HepG2 (cell line): ENCODE measurements at regions not wholly inside any gene's neighbourhood (a gene's known extent, or its start where the extent isn't known, plus 50 kb on each side); places are given as distances from the start of the nearest gene placed in this dataset.

ENCODE experiments used
- CTCF ChIP-seq: sonication (generic); formaldehyde crosslinking; IDR thresholded peaks from 2 replicates; pipeline ENCODE4 v1.5.0; 2020; ENCODE audit warnings: mild to moderate bottlenecking, missing genetic modification reagents, moderate library complexity
- E2F1 ChIP-seq: sonication (generic); formaldehyde crosslinking; IDR thresholded peaks from 2 replicates; pipeline ENCODE4 v1.5.0; 2020; ENCODE audit warnings: missing genetic modification reagents
- ELF1 ChIP-seq: sonication (generic); formaldehyde crosslinking; IDR thresholded peaks from 2 replicates; pipeline ENCODE4 v1.4.0; 2020; ENCODE audit warnings: missing genetic modification reagents
- GLI4 ChIP-seq: sonication (generic); formaldehyde crosslinking; IDR thresholded peaks from 2 replicates; pipeline ENCODE4 v1.5.1; 2020; ENCODE audit warnings: missing genetic modification reagents, mild to moderate bottlenecking, moderate library complexity, borderline replicate concordance
- HMG20B ChIP-seq: conservative IDR thresholded peaks from 2 replicates; pipeline ENCODE4 v1.6.1; 2016; ENCODE audit warnings: missing genetic modification reagents, missing compliant biosample characterization
- JUN ChIP-seq: sonication (generic); formaldehyde crosslinking; IDR thresholded peaks from 2 replicates; pipeline ENCODE4 v1.4.0; 2020; ENCODE audit warnings: mild to moderate bottlenecking, missing genetic modification reagents
- KDM2A ChIP-seq: sonication (generic); formaldehyde crosslinking; IDR thresholded peaks from 2 replicates; pipeline ENCODE4 v1.4.0; 2020; ENCODE audit warnings: low read depth, missing genetic modification reagents, borderline replicate concordance
- POLR2A ChIP-seq, 2 experiments: IDR thresholded peaks; 2 replicates each; pipeline ENCODE4 v1.6.1; 2011; ENCODE audit warnings: low read depth in 2 of 2, low read length in 2 of 2, mild to moderate bottlenecking in 1 of 2, moderate library complexity in 1 of 2; ENCODE audit not compliant: insufficient read depth in 1 of 2
- SP1 ChIP-seq, 2 experiments: fragments of 450-650 bp in 1 of 2; sonication (generic) in 1 of 2; formaldehyde crosslinking in 1 of 2; IDR thresholded peaks; 2 replicates each; pipeline versions ENCODE4 v1.4.0 to v1.6.1; 2016 to 2020; ENCODE audit warnings: missing genetic modification reagents in 1 of 2
- YY1 ChIP-seq: IDR thresholded peaks from 2 replicates; pipeline ENCODE4 v1.6.1; 2011; ENCODE audit warnings: low read length, low read depth, moderate library complexity, mild to moderate bottlenecking; ENCODE audit not compliant: insufficient read depth, insufficient replicate concordance
- ZFX ChIP-seq: sonication (generic); formaldehyde crosslinking; IDR thresholded peaks from 2 replicates; pipeline ENCODE4 v1.4.0; 2020; ENCODE audit warnings: mild to moderate bottlenecking, low read depth, missing genetic modification reagents, moderate library complexity
- ZNF713 ChIP-seq: sonication (generic); formaldehyde crosslinking; IDR thresholded peaks from 2 replicates; pipeline ENCODE4 v1.4.0; 2020; ENCODE audit warnings: mild to moderate bottlenecking, missing genetic modification reagents
- ZNF740 ChIP-seq: sonication (generic); formaldehyde crosslinking; IDR thresholded peaks from 2 replicates; pipeline ENCODE4 v1.4.0; 2020; ENCODE audit warnings: missing genetic modification reagents
- ZNF850 ChIP-seq: sonication (generic); formaldehyde crosslinking; conservative IDR thresholded peaks from 2 replicates; pipeline ENCODE4 v1.9.0; 2021; ENCODE audit warnings: mild to moderate bottlenecking, missing genetic modification reagents

- TF ChIP-seq SP1 (IDR thresholded peaks at IDR 0.05): no peak
- no peak for TF ChIP-seq SP1 (CRISPR knock-in tag; IDR thresholded peaks at IDR 0.05)
- TF ChIP-seq ZFX (CRISPR knock-in tag): no peak
- no peak for TF ChIP-seq GLI4
- TF ChIP-seq ZNF850 (CRISPR knock-in tag): no peak
- TF ChIP-seq ZNF713: no peak
- TF ChIP-seq E2F1 (CRISPR knock-in tag): no peak
- TF ChIP-seq CTCF (CRISPR knock-in tag): no peak
- TF ChIP-seq ELF1 (CRISPR knock-in tag): no peak
- no peak for TF ChIP-seq HMG20B (CRISPR knock-in tag)
- no peak for TF ChIP-seq POLR2A (IDR thresholded peaks at IDR 0.05; ENCODE audit: insufficient read depth in 1 of 2, low read depth in 2 of 2, low read length in 2 of 2)
- TF ChIP-seq JUN: no peak
- no peak for TF ChIP-seq ZNF740 (CRISPR knock-in tag)
- TF ChIP-seq YY1: no peak
- TF ChIP-seq KDM2A (CRISPR knock-in tag): no peak
These were observed 242.2 kb downstream of the ABHD5 start for GRCh38 chr3:43932921-43933320.
